GM21717 (cell line): ENCODE measurements at regions not wholly inside any gene's neighbourhood (a gene's known extent, or its start where the extent isn't known, plus 50 kb on each side); places are given as distances from the start of the nearest gene placed in this dataset.
"Not testable (repeated sequence)": the region's sequence is repeated elsewhere in the genome, so short reads cannot be mapped to it uniquely, and the experiment has no call there.

ENCODE experiments used
- ATAC-seq: cut with Tn5 transposase; IDR thresholded peaks from one replicate; pipeline ENCODE4 v1.9.1; 2021; ENCODE audit warnings: mild to moderate bottlenecking, moderate library complexity; ENCODE audit not compliant: unreplicated experiment

DNA sequence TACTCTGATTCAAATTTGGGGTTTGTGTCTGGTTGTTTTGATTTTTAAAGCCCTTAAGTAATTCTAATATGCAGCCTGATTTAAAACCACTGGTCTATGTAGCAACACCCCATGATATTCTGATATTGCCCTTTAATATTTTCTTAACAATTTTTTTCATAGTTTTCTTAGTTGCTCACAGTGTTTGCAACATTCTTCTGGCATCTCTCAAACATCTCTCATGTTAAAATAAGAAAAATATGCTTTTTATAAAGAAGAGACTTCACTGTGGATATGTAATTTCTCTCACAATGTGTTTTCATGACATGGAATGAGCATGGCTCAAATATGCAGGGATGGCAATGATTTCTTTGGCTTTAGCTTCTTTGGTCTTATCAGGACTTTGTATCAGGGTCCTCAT is 183.7 kb downstream of the TAF11L14 start:
- ATAC-seq = no peak

DNA sequence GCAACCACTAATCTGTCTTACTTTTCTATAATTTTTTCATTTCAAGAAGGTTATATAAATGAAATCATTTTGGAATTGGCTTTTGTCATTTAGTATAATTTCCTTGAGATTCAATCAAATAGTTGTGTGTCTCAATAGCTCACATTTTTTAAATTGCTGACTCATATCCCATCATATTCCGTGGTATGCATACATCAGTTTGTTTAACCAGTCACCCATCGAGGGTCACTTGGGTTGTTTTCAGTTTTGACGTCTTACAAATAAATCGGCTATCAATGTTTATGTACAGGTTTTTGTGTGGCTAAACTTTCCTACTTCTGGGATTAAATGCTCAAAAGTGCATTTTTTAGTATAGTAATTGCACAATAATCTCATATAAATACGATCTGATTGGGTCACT is 185.5 kb downstream of the TAF11L14 start:
- no peak for ATAC-seq

DNA sequence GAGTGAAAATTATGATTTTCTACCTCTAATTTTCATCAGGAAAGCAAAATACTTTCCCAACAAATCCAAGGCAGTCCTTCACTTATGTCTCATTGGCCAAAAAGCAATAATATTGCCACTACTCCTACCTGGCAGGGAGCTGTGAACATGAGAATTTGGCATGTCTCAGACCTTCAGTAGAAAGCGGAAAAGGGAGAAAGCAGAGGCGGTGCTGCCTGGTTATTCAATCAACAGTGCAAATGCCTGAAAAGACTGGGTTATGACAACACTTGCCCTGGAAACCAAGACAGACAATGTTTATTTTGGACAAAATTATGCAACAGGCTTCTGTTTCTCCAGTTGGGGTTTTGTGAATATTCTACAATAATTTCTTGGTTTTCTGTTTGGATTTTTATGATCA is 194.4 kb downstream of the TAF11L14 start:
- no peak for ATAC-seq

DNA sequence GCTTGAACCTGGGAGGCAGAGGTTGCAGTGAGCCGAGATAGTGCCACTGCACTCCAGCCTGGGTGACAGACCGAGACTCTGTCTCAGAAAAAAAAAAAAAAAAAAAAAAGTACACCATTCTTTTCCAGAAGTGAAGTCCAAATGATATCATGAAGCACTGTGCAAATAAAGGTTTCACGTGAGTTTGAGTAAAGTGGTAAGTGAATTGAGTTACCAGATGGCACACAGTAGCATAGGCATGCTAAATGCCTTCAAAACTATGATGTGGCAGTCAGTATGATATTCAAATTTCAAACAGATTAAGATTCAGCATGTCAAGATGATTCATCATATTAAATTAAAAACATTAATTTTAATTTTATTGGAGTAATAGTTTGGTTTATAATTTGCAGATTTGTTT is 195.2 kb downstream of the TAF11L14 start:
- ATAC-seq = no peak

DNA sequence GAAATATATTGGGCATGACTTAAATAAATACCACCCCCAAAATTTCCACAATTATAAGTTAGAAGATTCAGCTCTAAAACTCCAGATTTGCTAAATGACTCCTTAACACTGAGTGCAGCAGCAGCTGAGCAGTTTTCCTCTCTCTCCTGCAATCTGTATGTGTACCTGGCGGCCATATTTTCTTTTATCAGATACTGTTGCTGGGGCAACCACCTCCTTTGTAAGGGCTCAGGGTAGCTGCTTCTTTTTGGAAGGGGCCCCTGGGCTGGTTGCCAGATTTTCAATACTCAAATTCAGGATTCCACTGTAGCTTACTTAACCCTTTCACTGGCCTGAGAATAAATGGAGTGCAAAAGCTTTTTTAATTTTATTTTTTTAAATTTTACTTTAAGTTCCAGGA is 197.0 kb downstream of the TAF11L14 start:
- no peak for ATAC-seq

DNA sequence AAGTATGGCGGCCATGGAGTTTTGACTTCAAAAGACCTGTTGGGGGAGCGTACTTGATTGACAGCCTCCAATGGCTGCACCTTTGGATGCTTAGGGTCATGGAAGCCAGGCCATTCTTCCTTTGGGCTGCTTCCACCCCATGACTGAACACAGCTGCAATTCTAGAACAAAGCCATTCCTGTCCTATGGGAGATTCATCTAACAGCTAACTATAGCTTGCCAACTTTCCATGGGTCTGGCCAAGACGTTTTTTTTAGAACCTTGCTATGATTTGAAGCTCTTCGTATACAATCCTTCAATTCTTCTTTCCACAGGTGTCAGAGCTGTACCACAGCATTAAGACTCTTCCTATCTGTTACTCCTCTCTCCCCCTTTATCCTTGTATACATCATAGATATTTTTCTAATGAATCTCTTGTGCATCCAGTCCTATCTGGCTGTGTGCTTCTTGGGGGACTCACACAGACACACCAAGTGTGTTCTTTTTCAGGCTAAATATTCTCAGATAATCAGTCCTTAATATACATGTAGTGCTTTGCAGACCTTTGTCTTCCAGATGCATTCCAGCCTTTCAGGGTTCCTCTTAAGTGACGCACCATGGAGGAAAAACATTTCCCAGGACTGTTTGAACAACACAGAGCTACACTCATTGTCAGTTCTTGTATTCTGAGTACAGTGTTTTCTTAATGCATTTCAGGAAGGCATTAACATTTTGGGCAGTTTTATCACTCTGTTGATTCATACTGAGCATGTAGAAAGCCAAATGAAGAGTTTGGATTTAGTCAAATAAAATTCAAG is 198.9 kb downstream of the TAF11L14 start:
- no peak for ATAC-seq

DNA sequence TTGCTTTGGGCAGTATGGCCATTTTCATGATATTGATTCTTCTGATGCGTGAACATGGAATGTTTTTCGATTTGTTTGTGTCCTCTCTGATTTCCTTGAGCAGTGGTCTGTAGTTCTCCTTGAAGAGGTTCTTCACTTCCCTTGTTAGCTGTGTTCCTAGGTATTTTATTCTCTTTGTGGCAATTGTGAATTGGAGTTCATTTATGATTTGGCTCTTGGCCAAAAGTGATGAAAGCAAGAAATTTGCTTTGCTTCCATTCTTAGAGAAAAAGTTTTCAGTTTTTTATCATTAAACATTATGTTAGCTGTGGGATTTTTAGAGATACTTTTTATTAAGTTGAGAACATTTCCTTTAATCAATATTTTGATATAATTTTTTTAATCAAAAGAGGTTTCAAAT is 203.5 kb downstream of the TAF11L14 start:
- ATAC-seq = no peak

DNA sequence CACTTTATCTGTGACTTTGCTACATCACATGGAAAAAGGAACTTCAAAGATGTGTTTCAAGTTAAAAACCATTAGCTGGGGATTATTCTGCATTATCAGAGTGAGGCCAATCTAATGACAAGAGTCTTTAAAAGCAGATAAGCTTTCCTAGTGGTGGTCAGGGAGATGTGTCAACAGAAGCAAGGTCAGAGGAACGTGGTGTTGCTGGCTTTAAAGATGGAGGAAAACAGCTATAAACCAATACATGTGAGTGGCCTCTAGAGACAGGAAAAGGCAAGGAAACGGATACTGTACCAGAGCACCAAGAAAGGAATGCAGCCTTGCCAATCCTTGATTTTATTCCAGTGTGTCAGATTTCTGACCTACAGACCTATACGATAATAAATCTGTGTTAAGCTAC is 204.2 kb downstream of the TAF11L14 start:
- no peak for ATAC-seq

DNA sequence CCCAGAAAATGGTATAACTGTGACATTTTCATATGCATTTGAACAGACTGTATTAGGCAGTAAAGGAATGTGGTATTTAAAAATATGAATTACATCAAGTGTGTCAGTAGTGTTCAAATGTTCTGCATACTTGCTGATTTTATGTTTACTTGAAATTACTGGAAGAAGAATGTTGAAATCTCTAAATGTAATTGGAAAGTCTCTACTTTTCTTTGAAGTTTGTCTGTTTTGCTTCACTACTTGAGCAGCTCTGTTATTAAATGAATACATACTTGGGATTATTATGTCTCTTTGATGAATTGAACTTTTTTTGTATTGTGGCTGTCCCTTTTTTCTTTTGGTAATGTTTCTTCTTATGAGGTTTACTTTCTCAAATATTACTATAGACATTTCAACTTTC is 205.6 kb downstream of the TAF11L14 start:
- ATAC-seq = no peak

DNA sequence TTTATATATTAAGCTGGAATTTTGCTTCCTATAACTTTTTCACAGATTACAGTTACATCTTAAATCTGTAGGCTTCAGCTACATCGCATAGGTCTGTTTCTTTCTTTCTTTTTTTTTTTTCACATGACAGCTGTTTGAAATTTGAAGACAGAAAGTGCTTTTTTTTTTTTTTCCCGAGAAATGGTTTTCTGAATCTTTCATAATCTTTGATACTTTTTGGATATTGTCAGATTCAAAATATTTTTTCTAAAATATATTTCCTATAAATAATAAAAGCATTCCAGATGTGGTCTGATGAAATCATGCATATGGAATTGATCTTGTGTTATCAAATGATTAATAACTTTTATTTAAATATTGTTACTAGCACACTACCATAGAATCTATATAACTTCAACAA is 212.2 kb downstream of the TAF11L14 start:
- no peak for ATAC-seq

DNA sequence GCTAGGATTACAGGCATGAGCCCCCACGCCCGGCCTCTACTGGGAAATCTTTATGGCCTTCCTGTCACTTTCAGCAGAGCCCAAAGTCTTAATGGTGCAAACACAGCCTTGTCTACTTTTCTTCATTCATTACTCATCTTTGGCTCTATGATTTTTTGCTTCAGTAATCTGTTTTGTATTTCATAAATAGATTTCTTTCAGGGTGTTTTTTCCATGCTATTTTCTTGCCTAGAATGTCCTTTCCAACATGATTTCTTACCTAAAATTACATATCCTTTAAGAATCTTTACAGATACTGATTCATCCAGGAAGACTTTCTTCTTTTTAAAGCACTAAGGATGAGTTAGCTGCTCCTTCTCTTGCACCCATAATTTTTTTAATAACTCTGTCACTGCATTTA is 213.0 kb downstream of the TAF11L14 start:
- ATAC-seq = no peak

DNA sequence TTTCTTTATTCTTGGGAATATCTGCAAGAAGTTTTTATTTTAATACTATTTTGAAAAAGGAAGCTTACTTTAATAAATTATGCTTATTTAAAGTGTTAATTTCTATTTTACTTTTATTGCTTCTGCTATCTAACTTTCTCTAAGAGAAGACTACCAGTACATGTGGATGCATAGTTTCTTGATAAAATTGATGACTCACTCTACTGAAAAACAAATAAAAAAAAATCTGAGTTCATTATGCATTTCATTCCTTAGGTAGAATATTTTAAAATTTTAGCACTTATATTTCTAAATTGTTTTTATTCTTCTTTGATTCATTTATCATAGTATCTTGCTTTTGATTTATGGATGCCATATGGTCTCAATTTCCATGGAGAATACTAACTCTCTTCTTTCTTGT is 217.9 kb downstream of the TAF11L14 start:
- no peak for ATAC-seq

DNA sequence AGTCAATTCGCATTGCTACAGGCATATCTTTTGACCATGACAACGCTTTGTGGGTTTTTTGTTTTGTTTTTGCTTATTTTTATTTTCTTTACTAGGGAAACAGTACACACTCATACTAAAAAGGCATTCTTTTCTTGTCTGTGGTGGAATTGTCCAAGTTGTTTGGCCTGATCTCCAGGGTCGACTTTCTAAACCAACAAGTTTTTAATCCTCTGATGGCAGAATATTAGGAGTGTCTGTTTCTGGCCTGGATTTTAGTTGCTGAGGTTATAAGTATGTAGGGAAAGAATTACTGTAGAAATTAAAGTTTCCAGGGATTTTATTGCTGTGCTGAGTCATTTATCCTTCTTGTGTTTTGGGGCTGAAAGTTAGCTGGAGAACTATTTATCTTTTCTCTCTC is 218.5 kb downstream of the TAF11L14 start:
- ATAC-seq = no peak

DNA sequence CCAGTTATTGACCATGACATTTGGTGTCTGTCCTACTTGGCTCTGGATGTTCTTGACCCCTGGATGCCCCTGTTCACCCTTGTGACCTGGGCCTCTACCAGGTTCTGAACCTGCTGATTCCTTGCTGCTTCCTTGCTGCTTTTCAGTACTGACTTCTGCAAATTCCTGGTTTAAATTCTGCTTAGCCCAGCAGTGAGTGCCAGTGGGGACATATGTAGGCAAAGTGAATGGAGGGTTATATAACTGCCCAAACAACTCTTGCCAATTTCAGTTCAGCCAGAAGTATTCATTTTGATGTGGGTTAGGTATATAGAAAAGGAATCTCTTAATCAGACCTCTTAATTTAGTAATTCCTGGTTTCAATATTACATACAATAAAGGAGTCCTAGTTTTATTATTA is 220.6 kb downstream of the TAF11L14 start:
- ATAC-seq = no peak

DNA sequence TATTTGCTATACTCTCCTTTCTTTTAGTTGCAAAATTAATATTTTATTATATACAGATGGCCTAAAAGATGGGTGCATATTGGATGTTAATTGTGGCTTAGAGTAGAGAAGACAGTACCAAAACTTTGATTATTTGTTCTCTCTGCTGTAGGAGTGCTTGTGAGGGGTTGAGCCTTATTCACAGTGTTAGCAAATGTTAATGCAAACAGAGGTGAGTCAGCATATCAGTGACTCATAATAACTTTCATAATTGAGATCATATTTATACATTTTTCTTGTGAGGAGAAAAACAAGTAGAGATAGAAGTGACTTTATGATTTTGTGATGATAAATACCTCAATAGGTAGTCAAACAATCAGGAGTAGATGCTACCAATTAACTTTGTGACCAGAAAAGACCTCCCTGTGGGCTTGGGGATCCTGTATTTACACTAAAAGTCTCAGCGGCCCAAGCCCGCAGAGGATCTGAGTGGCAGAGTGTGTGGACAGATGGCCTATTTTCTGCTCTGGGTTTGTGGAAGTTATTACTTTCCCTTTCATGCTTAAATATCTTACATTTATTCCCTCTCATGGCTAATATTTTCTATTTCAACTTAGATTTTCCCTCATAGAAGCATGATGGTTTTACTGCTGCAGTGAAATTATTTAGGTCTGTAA is 226.5 kb downstream of the TAF11L14 start:
- no peak for ATAC-seq

DNA sequence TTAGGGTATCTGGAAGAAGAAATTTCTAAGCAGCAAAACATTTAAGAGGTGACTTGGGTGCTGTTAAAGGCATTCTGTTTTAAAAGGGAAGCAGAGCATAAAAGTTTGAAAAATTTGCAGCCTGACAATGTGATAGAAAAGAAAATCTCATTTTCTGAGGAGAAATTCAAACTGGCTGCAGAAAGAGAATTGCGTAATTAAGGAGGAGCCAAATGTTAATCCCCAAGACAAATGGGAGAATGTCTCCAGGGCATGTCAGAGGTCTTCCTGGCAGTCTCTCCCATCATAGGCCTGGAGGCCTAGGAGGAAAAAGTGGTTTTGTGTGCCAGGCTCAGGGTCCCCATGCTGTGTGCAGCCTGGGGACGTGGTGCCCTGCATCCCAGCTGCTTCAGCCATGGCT is 230.6 kb downstream of the TAF11L14 start:
- ATAC-seq = not testable (repeated sequence)

DNA sequence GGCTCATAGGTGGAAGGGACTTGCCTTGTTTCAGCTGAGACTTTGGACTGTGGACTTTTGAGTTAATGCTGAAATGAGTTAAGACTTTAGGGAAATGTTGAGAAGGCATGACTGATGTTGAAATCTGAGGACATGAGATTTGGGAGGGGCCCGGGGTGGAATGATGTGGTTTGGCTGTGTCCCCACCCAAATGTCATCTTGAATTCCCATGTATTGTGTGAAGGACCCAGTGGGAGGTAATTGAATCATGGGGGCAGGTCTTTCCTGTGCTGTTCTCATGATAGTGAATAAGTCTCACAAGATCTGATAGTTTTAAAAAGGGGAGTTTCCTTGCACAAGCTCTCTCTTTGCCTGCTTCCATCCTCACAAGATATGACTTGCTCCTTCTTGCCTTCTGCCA is 231.7 kb downstream of the TAF11L14 start:
- not testable (repeated sequence) for ATAC-seq

DNA sequence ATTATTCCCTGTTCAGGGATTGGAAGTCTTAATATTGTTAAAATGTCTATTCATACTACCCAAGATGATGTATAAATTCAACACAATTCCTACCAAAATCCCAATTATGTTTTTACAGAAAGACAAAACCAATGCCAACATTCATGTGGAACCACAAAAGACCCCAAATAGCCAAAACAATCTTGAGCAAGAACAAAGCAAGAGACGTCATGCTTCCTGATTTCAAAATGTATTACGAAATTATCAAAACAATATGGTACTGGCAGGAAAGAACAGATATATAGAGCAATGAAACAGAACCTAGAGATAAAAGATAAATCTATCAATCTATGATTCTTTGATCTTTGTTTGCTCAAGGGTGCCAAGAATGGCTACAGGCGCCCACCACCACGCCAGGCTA is 237.9 kb downstream of the TAF11L14 start:
- ATAC-seq = no peak

DNA sequence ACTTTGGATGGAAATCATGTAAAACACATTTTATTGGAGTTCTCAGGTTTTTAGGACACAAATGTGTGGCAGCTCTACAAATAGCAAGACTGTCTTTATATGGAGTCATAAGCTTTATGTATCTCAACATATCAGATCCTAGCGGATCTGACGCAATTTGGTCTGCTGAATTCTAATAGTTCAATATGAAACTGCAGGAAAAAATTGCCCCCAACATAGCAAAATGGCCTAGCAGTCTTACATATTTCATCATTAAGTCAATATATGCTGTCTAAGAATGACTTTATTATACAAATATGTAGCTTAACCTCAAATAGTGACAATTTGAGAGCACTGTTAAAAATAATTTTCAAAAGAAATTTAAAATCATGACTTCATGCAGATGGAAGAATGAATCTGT is 244.3 kb downstream of the TAF11L14 start:
- no peak for ATAC-seq

DNA sequence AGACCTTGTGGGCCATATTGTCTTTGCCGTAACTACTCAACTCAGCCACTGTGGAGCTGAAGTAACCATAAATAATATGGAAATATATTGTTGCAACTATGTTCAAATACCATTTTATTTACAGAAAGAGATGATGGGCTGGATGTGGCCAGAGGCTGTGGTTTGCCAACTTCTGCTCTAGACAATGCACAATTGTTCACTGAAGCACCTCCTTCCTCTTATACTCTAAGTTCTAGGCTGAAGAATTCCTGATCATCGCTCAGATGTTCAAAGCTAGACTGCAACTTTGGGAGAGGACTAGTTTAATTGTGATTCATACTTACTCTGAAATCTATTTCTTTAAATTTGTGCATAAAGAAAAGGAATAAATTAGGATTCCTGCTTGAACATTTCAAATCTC is 245.0 kb downstream of the TAF11L14 start:
- no peak for ATAC-seq

DNA sequence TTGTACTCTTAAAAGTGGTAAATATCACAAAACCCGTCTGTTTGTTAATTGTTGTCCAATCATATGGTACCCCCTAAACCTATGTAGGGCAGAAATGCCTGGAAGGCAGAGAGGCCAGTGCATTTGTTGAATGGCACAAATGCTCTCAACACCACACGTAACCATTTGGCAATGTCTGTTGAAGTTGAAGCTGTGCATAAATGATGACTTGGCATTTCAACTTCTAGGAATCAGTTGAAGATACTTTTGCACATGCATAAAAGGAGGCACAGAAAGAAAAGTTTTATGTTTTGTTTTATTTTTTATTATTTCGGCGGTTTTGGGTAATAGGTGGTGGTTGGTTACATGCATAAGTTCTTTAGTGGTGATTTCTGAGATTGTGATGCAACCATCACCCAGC is 246.6 kb downstream of the TAF11L14 start:
- no peak for ATAC-seq

DNA sequence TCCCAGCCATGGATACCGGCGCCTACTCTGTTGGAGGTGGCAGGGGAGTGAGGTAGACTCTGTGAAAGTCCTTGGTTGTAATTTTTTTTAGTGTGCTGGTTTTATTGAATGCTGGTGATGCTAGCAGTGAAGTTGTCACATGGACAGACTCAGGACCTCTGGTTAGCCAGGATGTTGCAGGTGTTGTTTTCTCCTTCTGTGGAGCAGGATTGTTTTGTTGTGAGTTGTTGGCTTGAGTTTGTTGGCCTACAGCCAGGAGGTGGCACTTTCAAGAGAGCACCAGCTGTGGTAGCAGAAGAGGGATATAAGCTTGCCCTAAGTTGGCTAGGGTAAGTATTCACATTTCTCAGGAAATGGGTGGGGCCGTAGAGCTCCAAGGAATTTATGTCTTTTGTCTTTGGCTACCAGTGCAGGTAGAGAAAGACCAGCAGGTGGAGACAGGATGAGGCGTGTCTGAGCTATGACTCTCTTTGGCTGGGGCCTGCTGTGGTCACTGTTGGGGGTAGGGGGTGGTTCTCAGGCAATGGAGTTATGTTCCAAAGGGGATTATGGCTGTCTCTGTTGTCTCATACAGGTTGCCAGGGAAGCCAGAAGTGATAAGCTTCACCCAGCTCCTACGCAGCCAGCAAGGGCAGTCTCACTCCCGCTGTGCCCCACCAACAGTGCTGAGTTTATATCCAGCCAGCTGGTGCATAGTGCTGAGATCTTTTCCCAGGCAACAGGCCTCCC is 248.7 kb downstream of the TAF11L14 start:
- no peak for ATAC-seq
